CD14-positive monocyte (primary cell): ENCODE measurements at regions not wholly inside any gene's neighbourhood (a gene's known extent, or its start where the extent isn't known, plus 50 kb on each side); places are given as distances from the start of the nearest gene placed in this dataset.

ENCODE experiments used
- DNase-seq, 3 donors: peaks; one replicate each; pipeline ENCODE4 v3.0.0-alpha.2; 2011 to 2022
- H2AFZ ChIP-seq: 2 replicates; pipeline ENCODE4 v1.6.0; 2012; ENCODE audit warnings: mild to moderate bottlenecking, low read depth, low read length, inconsistent platforms; ENCODE audit not compliant: insufficient read depth, poor library complexity, severe bottlenecking
- H3K27ac ChIP-seq, 2 donors: 1 replicate in 1 of 2; 2 replicates in 1 of 2; pipeline ENCODE4 v1.5.1; 2012 to 2013; ENCODE audit warnings: low read length in 2 of 2, control low read depth in 1 of 2, inconsistent platforms in 1 of 2, low read depth in 1 of 2, mild to moderate bottlenecking in 1 of 2
- H3K27me3 ChIP-seq, 2 donors: one replicate each; pipeline versions ENCODE4 v1.6.0 to v1.6.1; 2011 to 2013; ENCODE audit warnings: low read length in 2 of 2; ENCODE audit not compliant: control insufficient read depth in 2 of 2, insufficient read depth in 2 of 2
- H3K36me3 ChIP-seq, 2 donors: replicated peaks in 1 of 2; 1 replicate in 1 of 2; 2 replicates in 1 of 2; pipeline versions ENCODE4 v1.5.1 to v1.6.1; 2012 to 2013; ENCODE audit warnings: low read length in 2 of 2, control low read depth in 1 of 2, inconsistent platforms in 1 of 2, mild to moderate bottlenecking in 1 of 2; ENCODE audit not compliant: insufficient read depth in 2 of 2, control insufficient read depth in 1 of 2
- H3K4me1 ChIP-seq, 2 donors: 1 replicate in 1 of 2; 2 replicates in 1 of 2; pipeline versions ENCODE4 v1.5.1 to v1.6.1; 2012 to 2013; ENCODE audit warnings: low read length in 2 of 2, control low read depth in 1 of 2, inconsistent platforms in 1 of 2, mild to moderate bottlenecking in 1 of 2, moderate library complexity in 1 of 2; ENCODE audit not compliant: insufficient read depth in 2 of 2, control insufficient read depth in 1 of 2
- H3K4me2 ChIP-seq: replicated peaks from 2 replicates; pipeline ENCODE3; 2012; ENCODE audit warnings: low read length, moderate library complexity, mild to moderate bottlenecking; ENCODE audit not compliant: poor library complexity, severe bottlenecking; ENCODE audit errors: extremely low read depth
- H3K4me3 ChIP-seq, 3 experiments: fragments of 200-600 bp in 1 of 3; sonication (generic) in 1 of 3; replicated peaks in 1 of 3; 1 replicate in 2 of 3; 2 replicates in 1 of 3; pipeline ENCODE4 v1.5.1; 2011 to 2013; ENCODE audit warnings: low read length in 3 of 3, mild to moderate bottlenecking in 3 of 3, control low read depth in 2 of 3, low read depth in 2 of 3, inconsistent platforms in 1 of 3, moderate library complexity in 1 of 3
- H3K79me2 ChIP-seq: 2 replicates; pipeline ENCODE4 v1.6.0; 2012; ENCODE audit warnings: mild to moderate bottlenecking, control low read depth, inconsistent platforms, low read length, moderate library complexity; ENCODE audit not compliant: insufficient read depth
- H3K9ac ChIP-seq: 2 replicates; pipeline ENCODE4 v1.6.0; 2017; ENCODE audit warnings: low read length, mild to moderate bottlenecking; ENCODE audit not compliant: insufficient read depth, poor library complexity, severe bottlenecking
- H3K9me3 ChIP-seq, 2 donors: replicated peaks in 1 of 2; 1 replicate in 1 of 2; 2 replicates in 1 of 2; pipeline versions ENCODE4 v1.5.1 to v1.6.1; 2012 to 2013; ENCODE audit warnings: low read length in 2 of 2, control low read depth in 1 of 2; ENCODE audit not compliant: control insufficient read depth in 1 of 2, insufficient read depth in 1 of 2
- H4K20me1 ChIP-seq: 2 replicates; pipeline ENCODE4 v1.6.0; 2012; ENCODE audit warnings: mild to moderate bottlenecking, low read length, control low read depth, moderate library complexity; ENCODE audit not compliant: insufficient read depth
- H3K27ac Mint-ChIP-seq, 7 donors: one replicate each; pipeline ENCODE4 v1.8.0; 2020; ENCODE audit warnings: mild to moderate bottlenecking in 7 of 7, mixed read lengths in 7 of 7, moderate library complexity in 6 of 7, inconsistent platforms in 2 of 7
- H3K27me3 Mint-ChIP-seq, 3 donors: one replicate each; pipeline ENCODE4 v1.8.0; 2021 to 2022; ENCODE audit warnings: low read depth in 3 of 3, mild to moderate bottlenecking in 3 of 3, mixed read lengths in 3 of 3, moderate library complexity in 3 of 3, inconsistent platforms in 1 of 3
- H3K36me3 Mint-ChIP-seq, 2 donors: one replicate each; pipeline ENCODE4 v1.8.0; 2020; ENCODE audit warnings: mixed read lengths in 2 of 2, inconsistent platforms in 1 of 2, mild to moderate bottlenecking in 1 of 2
- H3K4me1 Mint-ChIP-seq: one replicate; pipeline ENCODE4 v1.8.0; 2020; ENCODE audit warnings: mild to moderate bottlenecking, mixed read lengths
- H3K4me3 Mint-ChIP-seq, 2 donors: one replicate each; pipeline ENCODE4 v1.8.0; 2020; ENCODE audit warnings: mild to moderate bottlenecking in 2 of 2, mixed read lengths in 2 of 2, moderate library complexity in 1 of 2
- H3K9me3 Mint-ChIP-seq, 7 donors: one replicate each; pipeline ENCODE4 v1.8.0; 2020 to 2022; ENCODE audit warnings: mixed read lengths in 7 of 7, mild to moderate bottlenecking in 6 of 7, moderate library complexity in 6 of 7, inconsistent platforms in 2 of 7
- WGBS: methylation state at CpG from one replicate; pipeline ENCODE4 v1.1.5; 2013; ENCODE audit warnings: missing lambda C conversion rate; ENCODE audit not compliant: insufficient coverage; 5-methylcytosine and 5-hydroxymethylcytosine counted together
- intact Hi-C, 2 donors: fragments of 100-400 bp; cut with micrococcal nuclease; formaldehyde crosslinking; loops; one replicate each; pipeline versions ENCODE4 v1.15.0 to v1.15.1; 2023
- TF ChIP-seq, protein P1 (sequence below): fragments of 200-600 bp; IDR thresholded peaks from one replicate; pipeline ENCODE4 v1.8.0; 2022; ENCODE audit warnings: antibody characterized with exemption, mild to moderate bottlenecking

DNA sequence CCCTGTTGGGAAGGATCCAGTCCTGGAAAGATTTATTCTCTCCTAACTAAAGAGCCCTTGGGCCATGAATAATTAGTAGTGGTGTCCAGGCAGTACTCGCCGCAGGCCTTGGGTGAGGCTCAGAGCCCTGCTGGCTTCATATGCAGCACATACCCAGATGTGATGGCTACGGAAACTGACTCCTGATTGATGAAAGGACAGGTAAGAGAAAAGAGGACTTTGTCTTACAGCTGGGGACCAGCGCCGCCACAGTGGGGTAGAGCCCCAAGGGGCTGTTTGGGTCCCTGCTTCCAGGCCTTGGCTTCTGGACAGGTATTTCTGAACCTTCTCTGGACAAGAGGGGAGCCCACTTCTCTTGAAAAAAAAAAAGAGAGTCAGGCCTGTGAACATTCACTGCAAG is 1680.8 kb downstream of the EFNB2 start:
- Histone ChIP-seq H3K27me3 (no peaks in the 10 kb centered on the region), H3K36me3 (no peaks in the 10 kb centered on the region), H3K4me2 (no peak overlapping the region), H3K27ac (no peak overlapping the region), H3K4me3 (no peak overlapping the region), H3K9ac (no peak overlapping the region), H4K20me1 (no peaks in the 10 kb centered on the region), H3K79me2 (no peaks in the 10 kb centered on the region), H3K4me1 (no peaks in the 10 kb centered on the region), H3K9me3 (peaks cover 0 to 2% of the 10 kb centered on the region in 2 donors), H2AFZ (no peak overlapping the region)
- Mint-ChIP-seq H3K4me3 (no peak overlapping the region), H3K27ac (no peak overlapping the region), H3K27me3 (peaks cover 0 to 2% (median 0%) of the 10 kb centered on the region in 3 donors), H3K4me1 (no peaks in the 10 kb centered on the region), H3K9me3 (peaks cover 0 to 6% (median 0%) of the 10 kb centered on the region in 7 donors), H3K36me3 (no peaks in the 10 kb centered on the region)
- WGBS = 89% methylated on average over 4 of the region's 5 CpGs
- DNase-seq = no peak
- intact Hi-C loops = no loop called here
- TF ChIP-seq, protein P1, sequence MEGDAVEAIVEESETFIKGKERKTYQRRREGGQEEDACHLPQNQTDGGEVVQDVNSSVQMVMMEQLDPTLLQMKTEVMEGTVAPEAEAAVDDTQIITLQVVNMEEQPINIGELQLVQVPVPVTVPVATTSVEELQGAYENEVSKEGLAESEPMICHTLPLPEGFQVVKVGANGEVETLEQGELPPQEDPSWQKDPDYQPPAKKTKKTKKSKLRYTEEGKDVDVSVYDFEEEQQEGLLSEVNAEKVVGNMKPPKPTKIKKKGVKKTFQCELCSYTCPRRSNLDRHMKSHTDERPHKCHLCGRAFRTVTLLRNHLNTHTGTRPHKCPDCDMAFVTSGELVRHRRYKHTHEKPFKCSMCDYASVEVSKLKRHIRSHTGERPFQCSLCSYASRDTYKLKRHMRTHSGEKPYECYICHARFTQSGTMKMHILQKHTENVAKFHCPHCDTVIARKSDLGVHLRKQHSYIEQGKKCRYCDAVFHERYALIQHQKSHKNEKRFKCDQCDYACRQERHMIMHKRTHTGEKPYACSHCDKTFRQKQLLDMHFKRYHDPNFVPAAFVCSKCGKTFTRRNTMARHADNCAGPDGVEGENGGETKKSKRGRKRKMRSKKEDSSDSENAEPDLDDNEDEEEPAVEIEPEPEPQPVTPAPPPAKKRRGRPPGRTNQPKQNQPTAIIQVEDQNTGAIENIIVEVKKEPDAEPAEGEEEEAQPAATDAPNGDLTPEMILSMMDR = no peak

DNA sequence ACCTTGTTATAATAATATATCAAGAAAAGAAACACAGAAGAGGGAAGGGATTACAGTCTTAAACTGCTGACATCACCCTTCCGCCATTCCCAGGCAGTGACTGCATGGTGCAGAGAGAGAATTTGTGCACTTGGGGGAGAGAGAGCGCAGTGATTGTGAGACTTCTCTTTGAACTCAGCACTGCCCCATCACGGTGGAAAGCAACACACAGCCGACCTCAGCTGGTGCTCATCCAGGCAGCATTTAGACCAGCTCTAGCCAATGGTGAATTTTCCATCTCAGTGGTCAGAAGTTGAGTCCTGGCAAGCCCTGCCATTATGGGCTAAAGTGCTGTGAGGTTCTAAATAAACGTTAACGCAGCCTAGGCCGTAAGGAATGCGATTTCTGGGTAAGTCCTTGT is 1681.5 kb downstream of the EFNB2 start:
- no peak overlapping the region for H3K4me3 Mint-ChIP-seq
- Histone ChIP-seq H3K4me1 (no peaks in the 10 kb centered on the region), H3K27ac (no peak overlapping the region), H3K4me3 (no peak overlapping the region), H3K9ac (no peak overlapping the region), H3K9me3 (peaks cover 0 to 2% of the 10 kb centered on the region in 2 donors), H3K36me3 (no peaks in the 10 kb centered on the region), H3K79me2 (no peaks in the 10 kb centered on the region), H2AFZ (no peak overlapping the region), H3K4me2 (no peak overlapping the region), H3K27me3 (no peaks in the 10 kb centered on the region), H4K20me1 (no peaks in the 10 kb centered on the region)
- WGBS = 90% methylated on average over 8 of the region's 8 CpGs
- H3K36me3 Mint-ChIP-seq = no peaks in the 10 kb centered on the region
- peaks cover 0 to 6% (median 0%) of the 10 kb centered on the region in 7 donors for H3K9me3 Mint-ChIP-seq
- intact Hi-C loops = no loop called here
- TF ChIP-seq, protein P1 = no peak
- no peak for DNase-seq
- H3K27me3 Mint-ChIP-seq = peaks cover 0 to 2% (median 0%) of the 10 kb centered on the region in 3 donors
- no peaks in the 10 kb centered on the region for H3K4me1 Mint-ChIP-seq
- H3K27ac Mint-ChIP-seq = no peak overlapping the region
